KMS-11 (cell line): ENCODE measurements at regions not wholly inside any gene's neighbourhood (a gene's known extent, or its start where the extent isn't known, plus 50 kb on each side); places are given as distances from the start of the nearest gene placed in this dataset.
A peak's percentile ranks its signal among the peaks of the same experiment; 100 is the strongest.

Source experiments
- H2AFZ ChIP-seq: fragments of 200-600 bp; sonication (generic); 2 replicates; pipeline ENCODE4 v1.6.1; 2016; ENCODE audit warnings: antibody characterized with exemption, mixed run types, low read depth
- H3K27ac ChIP-seq: fragments of 200-600 bp; sonication (generic); 2 replicates; pipeline ENCODE4 v1.6.1; 2016; ENCODE audit warnings: mild to moderate bottlenecking, mixed run types
- H3K27me3 ChIP-seq: fragments of 200-600 bp; sonication (generic); 2 replicates; pipeline ENCODE4 v1.6.1; 2017; ENCODE audit warnings: mild to moderate bottlenecking, low read depth, mixed run types, moderate library complexity; ENCODE audit not compliant: insufficient read depth
- H3K36me3 ChIP-seq: fragments of 200-600 bp; sonication (generic); 2 replicates; pipeline ENCODE4 v1.6.1; 2017; ENCODE audit warnings: mild to moderate bottlenecking, mixed run types; ENCODE audit not compliant: insufficient read depth
- H3K4me1 ChIP-seq: fragments of 200-600 bp; sonication (generic); 2 replicates; pipeline ENCODE4 v1.6.1; 2016; ENCODE audit warnings: mild to moderate bottlenecking, low read depth, mixed run types; ENCODE audit not compliant: poor library complexity, severe bottlenecking
- H3K4me2 ChIP-seq: fragments of 200-600 bp; sonication (generic); 2 replicates; pipeline ENCODE4 v1.7.0; 2016; ENCODE audit warnings: mild to moderate bottlenecking, mixed run types
- H3K4me3 ChIP-seq: fragments of 200-600 bp; sonication (generic); IDR thresholded peaks from 2 replicates; pipeline ENCODE4 v1.6.1; 2017; ENCODE audit warnings: low read depth, low read length, mixed read lengths; ENCODE audit not compliant: insufficient read depth
- H3K79me2 ChIP-seq: fragments of 200-600 bp; sonication (generic); 2 replicates; pipeline ENCODE4 v1.6.1; 2016; ENCODE audit warnings: low read depth, mixed run types; ENCODE audit not compliant: insufficient read depth
- H3K9ac ChIP-seq: fragments of 200-600 bp; sonication (generic); 2 replicates; pipeline ENCODE4 v1.6.1; 2016; ENCODE audit warnings: mild to moderate bottlenecking, mixed run types
- H4K20me1 ChIP-seq: fragments of 200-600 bp; sonication (generic); 2 replicates; pipeline ENCODE4 v1.6.1; 2016; ENCODE audit warnings: mild to moderate bottlenecking, mixed run types; ENCODE audit not compliant: insufficient read depth
- TF ChIP-seq, protein P1 (sequence below): fragments of 200-600 bp; sonication (generic); conservative IDR thresholded peaks from 2 replicates; pipeline ENCODE4 v1.6.1; 2017; ENCODE audit warnings: low read depth, mild to moderate bottlenecking, antibody characterized with exemption, low read length, moderate library complexity, mixed read lengths

GRCh38 chr18:51510020-51510419 is 312.5 kb upstream of the MEX3C start:
- H3K36me3 ChIP-seq = no peaks in the 10 kb centered on the region; the same call in 1 of the 2 replicates
- no peaks in the 10 kb centered on the region for H3K79me2 ChIP-seq
- TF ChIP-seq, protein P1, sequence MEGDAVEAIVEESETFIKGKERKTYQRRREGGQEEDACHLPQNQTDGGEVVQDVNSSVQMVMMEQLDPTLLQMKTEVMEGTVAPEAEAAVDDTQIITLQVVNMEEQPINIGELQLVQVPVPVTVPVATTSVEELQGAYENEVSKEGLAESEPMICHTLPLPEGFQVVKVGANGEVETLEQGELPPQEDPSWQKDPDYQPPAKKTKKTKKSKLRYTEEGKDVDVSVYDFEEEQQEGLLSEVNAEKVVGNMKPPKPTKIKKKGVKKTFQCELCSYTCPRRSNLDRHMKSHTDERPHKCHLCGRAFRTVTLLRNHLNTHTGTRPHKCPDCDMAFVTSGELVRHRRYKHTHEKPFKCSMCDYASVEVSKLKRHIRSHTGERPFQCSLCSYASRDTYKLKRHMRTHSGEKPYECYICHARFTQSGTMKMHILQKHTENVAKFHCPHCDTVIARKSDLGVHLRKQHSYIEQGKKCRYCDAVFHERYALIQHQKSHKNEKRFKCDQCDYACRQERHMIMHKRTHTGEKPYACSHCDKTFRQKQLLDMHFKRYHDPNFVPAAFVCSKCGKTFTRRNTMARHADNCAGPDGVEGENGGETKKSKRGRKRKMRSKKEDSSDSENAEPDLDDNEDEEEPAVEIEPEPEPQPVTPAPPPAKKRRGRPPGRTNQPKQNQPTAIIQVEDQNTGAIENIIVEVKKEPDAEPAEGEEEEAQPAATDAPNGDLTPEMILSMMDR = no peak
- H3K4me3 ChIP-seq = no peak overlapping the region
- no peak overlapping the region for H3K4me2 ChIP-seq
- no peaks in the 10 kb centered on the region for H3K27me3 ChIP-seq
- peaks cover 22% of the 10 kb centered on the region for H3K4me1 ChIP-seq
- no peak overlapping the region for H3K27ac ChIP-seq
- H4K20me1 ChIP-seq = no peaks in the 10 kb centered on the region
- H2AFZ ChIP-seq = no peak overlapping the region
- H3K9ac ChIP-seq = no peak overlapping the region

DNA sequence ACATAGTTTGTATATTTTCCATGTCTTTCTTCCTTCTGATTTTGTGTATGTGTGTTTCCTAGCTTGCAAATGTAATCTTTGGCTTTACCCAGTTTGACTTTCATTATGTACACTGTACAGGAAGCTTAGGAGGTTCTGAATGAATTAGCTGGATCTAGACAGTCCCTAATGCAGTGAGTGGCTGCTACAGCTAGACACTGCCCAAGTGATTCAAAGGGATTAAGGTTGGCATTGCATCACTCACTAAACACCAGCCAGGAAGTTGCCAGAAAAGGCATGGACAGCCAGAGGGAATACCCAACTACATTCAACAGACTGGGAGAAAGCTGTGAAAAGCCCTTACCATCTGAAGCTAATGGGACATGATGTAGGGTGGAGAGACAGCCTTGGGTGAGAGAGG is 316.0 kb upstream of the MEX3C start:
- TF ChIP-seq, protein P1 = no peak
- no peaks in the 10 kb centered on the region for H4K20me1 ChIP-seq
- no peak overlapping the region for H2AFZ ChIP-seq
- no peaks in the 10 kb centered on the region for H3K27me3 ChIP-seq
- no peaks in the 10 kb centered on the region for H3K79me2 ChIP-seq
- H3K4me3 ChIP-seq = no peak overlapping the region
- peaks cover 51% of the 10 kb centered on the region for H3K4me1 ChIP-seq
- no peak overlapping the region for H3K9ac ChIP-seq
- no peak overlapping the region for H3K4me2 ChIP-seq
- H3K27ac ChIP-seq = no peak overlapping the region
- no peaks in the 10 kb centered on the region; the same call in 1 of the 2 replicates for H3K36me3 ChIP-seq

DNA sequence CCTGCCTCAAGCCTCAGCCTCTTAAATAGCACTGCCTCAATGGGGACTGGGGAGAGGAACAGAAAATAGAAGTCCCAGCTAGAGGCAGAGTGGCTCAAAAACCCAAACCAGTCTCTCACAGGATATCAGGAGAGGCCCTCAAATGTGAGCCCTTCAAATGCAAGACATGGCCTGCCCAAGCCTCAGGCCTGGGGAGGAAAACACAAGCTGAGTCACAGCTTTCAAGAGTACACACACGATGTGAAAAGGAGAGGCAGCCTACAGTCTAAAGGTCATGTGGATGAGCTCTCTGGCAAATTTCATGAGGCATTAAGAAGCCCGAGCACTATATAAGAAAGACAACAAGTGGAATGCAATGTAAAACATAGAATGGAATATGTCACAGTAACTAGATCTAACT is 316.6 kb upstream of the MEX3C start:
- H3K4me1 ChIP-seq = peaks cover 51% of the 10 kb centered on the region
- 0 out of 2 replicates have a peak overlapping the region, but pooled peaks have one; percentile 13 for H3K27ac ChIP-seq
- TF ChIP-seq, protein P1 = no peak

DNA sequence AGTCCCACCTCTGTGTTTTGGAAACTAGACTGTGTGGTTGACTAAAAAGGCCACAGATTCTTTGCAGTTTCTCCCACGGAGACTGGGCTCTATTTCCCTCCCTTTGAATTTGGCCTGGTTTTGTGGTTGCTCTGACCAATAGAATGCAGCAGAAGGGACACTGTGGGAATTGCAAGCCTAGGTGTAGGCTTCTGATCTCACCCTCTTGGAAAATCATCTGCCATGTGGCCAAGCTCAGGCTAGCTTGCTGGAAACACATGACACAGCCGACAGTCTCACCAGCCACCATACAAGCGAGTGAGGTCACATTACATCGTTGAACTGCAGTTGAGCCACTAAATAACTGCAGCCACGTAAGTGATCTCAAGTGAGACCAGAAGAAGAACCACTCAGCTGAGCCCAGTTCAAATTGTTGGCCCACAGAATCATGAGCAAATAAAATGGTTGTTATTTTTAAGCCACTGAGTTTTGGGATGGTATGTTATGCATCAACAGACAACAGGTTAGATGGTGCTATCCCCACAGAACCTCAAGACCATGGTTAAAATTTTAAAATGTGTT is 319.1 kb upstream of the MEX3C start:
- Histone ChIP-seq H4K20me1 (no peaks in the 10 kb centered on the region), H3K9ac (no peak overlapping the region), H2AFZ (no peak overlapping the region), H3K4me1 (peaks cover 51% of the 10 kb centered on the region), H3K79me2 (no peaks in the 10 kb centered on the region), H3K4me3 (no peak overlapping the region), H3K27ac (peak overlapping the region; percentile 3; the same call in 1 of the 2 replicates), H3K4me2 (peak overlapping the region; percentile 1; the same call in 1 of the 2 replicates), H3K27me3 (no peaks in the 10 kb centered on the region), H3K36me3 (no peaks in the 10 kb centered on the region; the same call in 1 of the 2 replicates)
- TF ChIP-seq, protein P1 = no peak

More for the DNA sequence above, 316.6 kb upstream of the MEX3C start:
- Histone ChIP-seq H3K79me2 (no peaks in the 10 kb centered on the region), H3K4me3 (no peak overlapping the region), H3K36me3 (no peaks in the 10 kb centered on the region; the same call in 1 of the 2 replicates), H3K4me2 (peak overlapping the region; percentile 2; the same call in 1 of the 2 replicates), H4K20me1 (no peaks in the 10 kb centered on the region), H2AFZ (peak overlapping the region; percentile 38), H3K27me3 (no peaks in the 10 kb centered on the region), H3K9ac (no peak overlapping the region)
